UCSD-AML1 (cell line): ENCODE measurements at regions not wholly inside any gene's neighbourhood (a gene's known extent, or its start where the extent isn't known, plus 50 kb on each side); places are given as distances from the start of the nearest gene placed in this dataset.

ENCODE experiments used
- DNase-seq: peaks from one replicate; lab custom pipeline; 2025; ENCODE audit not compliant: unreplicated experiment; lab: John Stamatoyannopoulos, UW

GRCh38 chr2:39615675-39616074 lies 50.0 kb upstream of the TMEM178A start:
- DNase-seq = no peak
